NCI-H2227 (cell line): ENCODE measurements at regions not wholly inside any gene's neighbourhood (a gene's known extent, or its start where the extent isn't known, plus 50 kb on each side); places are given as distances from the start of the nearest gene placed in this dataset.
"Not testable (repeated sequence)": the region's sequence is repeated elsewhere in the genome, so short reads cannot be mapped to it uniquely, and the experiment has no call there.

Source experiments
- DNase-seq: peaks from one replicate; lab custom pipeline; 2025; ENCODE audit not compliant: unreplicated experiment; lab: John Stamatoyannopoulos, UW

DNA sequence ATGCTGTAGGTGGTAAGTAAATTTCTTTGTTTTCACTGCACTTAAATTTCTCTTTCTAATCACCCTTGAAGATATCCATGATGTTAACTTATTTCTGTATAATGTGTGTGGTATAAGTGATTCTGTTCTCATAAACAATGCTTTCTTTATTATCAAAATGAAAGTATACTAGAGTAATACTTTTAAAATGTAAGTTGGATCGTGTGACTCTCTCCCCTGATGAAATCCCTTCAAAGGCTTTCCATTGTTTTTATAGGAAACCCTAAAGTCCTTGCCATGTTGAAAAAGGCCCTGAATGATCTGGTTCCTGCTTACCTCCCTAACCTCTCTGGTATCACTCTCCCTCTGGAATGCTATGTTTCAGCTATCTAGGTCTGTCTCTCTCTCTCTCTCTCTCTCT lies 191.1 kb upstream of the LHX8 start:
- DNase-seq = no peak

DNA sequence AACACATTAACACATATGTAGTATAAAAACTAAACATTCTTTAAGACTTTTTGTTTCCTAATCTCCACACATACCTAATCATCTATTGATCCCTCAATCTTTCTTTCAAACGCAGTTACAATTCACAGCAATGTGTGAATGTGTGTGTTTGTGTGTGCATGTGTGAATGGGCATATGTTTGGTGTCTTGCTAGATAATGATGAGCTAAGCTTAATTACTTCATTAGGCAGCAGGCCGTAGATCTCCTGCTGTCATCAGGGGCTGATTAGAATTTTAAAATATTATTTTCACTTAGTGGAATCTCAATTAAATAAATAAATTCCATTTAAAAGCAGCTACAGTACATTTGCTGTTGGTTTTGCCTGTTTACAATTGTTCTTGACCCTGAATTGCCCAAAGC lies 187.8 kb upstream of the LHX8 start:
- no peak for DNase-seq

DNA sequence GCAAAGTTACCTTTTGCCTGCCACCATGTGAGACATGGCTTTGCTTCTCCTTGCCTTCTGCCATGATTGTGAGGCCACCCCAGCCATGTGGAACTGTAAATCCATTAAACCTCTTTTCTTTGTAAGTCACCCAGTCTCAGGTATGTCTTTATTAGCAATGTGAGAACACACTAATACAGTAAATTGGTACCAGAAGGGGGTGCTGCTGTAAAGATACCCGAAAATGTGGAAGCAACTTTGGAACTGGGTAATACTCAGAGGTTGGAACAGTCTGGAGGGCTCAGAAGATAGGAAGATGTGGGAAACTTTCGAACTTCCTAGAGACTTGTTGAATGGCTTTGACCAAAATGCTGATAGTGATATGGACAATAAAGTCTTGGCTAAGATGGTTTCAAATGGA lies 184.8 kb upstream of the LHX8 start:
- not testable (repeated sequence) for DNase-seq

DNA sequence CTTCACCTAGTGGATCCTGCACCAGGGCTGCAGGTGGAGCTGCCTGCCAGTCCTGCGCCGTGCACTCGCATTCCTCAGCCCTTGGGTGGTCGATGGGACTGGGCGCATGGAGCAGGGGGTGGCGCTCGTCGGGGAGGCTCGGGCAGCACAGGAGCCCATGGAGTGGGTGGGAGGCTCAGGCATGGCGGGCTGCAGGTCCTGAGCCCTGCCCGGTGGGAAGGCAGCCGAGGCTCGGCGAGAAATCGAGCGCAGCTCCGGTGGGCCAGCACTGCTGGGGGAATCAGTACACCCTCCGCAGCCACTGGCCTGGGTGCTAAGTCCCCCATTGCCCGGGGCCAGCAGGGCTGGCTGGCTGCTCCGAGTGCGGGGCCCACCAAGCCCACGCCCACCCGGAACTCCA lies 182.2 kb upstream of the LHX8 start:
- not testable (repeated sequence) for DNase-seq

DNA sequence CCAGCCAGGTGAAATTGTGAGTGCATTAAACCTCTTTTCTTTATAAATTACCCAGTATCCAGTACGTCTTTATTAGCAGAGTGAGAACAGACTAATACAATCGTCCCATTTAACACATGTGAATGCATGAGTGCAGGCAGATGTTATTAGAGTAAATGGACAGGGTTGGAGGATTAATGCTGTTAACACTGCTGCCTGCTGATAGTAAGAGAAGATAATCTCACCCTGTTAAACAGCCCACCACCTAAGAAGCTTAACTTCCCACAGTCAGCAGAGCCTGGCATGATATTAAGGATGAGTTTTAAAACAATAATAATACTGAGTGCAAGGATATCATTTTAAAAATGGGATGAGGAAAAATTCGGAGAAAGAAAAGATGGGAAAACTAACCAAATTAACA lies 181.4 kb upstream of the LHX8 start:
- DNase-seq = no peak

DNA sequence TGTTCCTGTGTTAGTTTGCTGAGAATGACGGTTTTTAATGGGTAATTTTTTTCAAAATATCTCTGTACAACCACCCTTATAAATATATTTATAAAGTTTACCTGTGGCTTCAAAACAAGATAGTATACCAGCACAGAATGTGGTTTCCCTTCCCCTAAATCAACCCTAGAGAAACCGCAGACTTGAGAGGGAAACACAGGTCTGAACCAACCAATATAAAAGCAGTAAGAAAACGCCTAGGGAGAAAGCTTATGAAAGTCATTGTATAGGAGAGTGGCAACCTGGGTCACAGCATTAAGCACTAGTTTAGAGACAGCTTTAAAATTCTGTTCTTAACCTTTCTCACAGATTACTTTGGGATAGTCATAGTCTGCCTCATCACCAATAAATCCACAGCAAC lies 180.6 kb upstream of the LHX8 start:
- no peak for DNase-seq

DNA sequence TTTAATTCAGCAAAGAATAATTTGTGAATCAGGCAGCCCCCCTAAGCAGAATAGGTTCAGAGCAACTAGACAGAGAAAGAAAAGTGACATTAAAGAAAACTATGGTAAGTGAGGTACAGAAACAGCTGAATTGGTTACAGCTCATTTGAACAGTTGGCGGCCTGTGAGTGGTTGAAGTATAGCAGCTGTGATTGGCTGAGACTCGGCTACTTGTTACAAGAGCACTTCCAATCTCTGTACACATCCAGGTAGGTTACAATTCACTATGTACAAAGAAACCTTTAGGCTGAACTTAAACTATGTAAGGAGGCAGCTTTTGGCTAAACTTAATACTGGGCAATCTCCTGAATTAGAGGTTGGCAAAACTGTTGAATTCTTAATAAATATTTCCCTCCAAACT lies 171.1 kb upstream of the LHX8 start:
- DNase-seq = no peak

DNA sequence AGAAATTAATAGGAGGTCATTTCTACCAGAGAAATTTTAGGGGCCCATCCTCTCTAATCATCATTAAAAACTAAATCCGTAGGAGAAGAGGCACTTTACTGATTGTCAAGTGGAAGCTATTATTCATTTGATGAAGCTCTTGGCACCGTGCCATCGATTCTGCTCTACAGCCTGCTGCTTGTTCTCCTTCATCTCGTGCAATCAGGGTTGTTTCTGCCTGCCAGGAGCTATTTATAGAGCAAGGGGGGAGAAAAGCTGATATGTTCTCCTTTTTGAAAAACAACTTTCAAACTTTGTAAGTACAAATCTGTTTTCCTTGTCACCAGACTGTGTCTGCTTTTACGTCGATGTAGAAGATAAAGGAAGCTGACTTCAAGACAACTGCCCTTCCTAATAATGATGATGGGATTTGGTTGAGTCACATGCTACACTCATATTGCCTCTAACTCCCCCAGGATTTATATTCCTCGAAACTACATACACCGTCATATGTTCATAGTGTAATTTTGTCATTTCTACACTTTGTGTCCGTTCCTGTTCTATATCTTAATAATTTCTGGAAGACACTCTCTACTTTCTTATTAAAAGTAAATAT lies 169.6 kb upstream of the LHX8 start:
- peak; percentile 2 for DNase-seq

DNA sequence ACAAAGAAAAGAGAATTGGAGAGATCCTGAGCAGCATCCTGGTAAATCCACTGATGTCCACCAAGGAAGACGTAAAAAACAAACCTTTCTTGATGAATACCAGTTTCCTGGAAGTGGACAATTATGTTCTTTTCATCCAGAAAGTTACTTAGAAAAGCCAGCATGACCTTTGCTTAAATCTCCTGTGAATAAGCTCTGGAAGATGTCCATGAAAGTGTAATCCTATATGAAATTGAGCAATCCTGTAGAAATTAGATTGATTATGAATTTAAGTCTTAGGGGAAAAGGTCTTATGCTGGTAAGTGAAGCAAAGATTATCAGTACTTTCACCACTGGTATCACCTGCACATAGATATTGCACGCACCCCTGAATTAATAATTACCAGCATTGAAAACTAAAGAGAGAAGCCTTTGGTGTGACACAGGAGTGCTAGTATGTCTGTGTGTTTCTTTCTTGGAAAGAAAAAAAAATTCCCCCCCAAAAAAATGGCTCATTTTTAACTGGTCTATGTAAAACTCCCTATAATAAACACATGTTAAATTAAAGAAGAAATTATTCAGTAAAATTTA lies 164.5 kb upstream of the LHX8 start:
- no peak for DNase-seq

DNA sequence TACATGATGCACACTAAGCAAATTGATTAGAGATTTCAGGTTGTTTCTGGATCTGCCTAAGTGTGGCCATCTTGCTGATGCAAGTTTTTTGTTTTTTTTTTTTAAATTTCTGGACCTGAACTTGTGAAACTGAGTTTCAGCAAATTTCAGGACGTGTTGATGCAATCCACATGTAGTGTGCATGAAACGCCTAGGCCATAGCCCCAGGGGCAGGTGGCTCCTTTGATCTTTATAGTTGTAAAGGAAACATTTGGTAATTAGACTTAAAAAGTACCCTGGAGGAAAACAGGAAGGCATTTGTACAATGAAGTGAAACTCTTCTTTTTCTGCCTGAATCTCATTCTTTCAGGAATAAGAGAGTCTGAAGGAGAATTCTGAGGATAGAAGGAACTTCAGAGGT lies 162.2 kb upstream of the LHX8 start:
- DNase-seq = no peak

DNA sequence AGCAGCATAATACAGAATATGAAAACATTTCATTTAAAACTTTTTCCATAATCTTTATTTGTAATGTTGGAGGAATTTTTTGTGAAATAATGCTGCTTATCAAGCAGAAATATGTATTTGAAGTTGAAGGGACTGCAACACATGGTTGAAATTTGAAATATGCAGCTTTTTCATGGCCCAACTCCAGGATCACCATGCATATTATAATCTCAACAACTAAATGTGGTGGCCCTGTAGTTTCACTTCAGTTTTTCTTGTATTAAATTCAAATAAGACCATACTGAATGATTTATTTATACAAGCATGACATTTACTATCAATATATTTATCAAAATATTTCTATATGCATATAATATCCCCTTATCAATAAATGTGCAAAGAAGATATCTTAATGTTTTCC lies 157.7 kb upstream of the LHX8 start:
- DNase-seq = no peak

DNA sequence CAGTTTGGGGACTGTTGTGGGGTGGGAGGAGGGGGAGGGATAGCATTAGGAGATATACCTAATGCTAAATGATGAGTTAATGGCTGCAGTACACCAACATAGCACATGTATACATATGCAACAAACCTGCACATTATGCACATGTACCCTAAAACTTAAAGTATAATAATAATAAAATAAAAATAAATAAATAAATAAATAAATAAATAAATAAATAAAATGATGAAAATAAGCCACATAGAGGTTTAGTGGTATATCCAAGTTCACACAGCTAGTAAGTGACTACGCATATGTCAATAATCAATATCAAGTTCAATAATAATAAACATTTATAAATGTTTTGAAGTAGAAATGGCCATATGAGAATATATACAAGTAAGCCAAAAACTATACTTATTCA lies 141.7 kb upstream of the LHX8 start:
- not testable (repeated sequence) for DNase-seq

DNA sequence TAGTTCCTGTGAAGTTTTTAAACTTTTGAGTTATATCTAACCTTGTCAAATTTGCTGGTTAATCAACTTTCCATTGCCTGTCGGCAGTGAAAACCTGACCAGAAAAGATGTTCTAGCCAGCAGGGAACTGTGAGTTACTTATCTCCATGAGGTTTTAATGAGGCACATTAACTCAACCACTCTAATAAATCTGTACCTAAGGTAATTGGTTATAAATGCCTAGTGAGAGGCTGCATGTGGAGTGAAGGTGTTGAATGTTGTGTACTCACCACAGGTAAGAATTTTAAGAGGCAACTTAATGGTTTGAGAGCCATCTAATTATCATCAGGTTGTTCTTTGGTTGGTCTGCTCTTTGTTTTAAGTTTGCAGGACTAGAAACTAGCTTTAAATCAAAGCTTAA lies 138.4 kb upstream of the LHX8 start:
- DNase-seq = no peak

DNA sequence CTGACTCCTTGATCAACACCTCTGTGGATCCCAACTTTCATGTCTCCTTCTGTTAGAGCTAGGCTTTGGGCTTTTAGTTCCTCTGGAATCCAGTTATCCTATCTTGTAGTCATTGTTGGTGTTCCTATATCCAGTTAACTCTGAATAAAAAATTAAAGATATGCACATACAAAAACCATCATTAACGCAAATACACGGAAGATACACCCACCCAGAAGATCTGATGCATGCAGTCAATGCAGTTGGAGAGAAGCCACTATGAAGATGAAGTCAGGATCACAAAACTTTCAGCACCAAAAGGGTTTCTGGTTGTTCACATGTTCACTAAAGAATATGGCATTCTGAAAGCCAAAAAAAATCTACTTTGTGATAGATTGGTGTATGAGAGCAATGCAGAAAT lies 123.6 kb upstream of the LHX8 start:
- DNase-seq = no peak

DNA sequence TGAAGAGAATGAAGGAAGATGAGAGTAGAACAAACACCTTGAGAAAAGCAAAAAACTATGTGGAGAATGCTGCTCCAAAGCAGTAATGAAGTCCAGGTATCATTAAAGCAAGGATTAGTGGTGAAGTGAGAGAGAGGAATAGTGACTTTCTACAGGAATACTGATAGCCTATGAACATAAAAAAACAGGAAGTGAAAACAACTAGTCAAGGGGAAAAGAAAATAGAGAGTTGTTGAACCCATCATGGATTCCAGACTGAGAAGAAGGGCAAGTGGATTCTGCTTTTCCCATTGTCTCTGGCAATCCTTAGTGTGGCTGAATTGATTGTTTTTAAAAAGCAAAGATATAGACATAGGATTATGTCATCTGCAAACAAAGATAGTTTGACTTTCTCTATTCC lies 119.9 kb upstream of the LHX8 start:
- DNase-seq = no peak

DNA sequence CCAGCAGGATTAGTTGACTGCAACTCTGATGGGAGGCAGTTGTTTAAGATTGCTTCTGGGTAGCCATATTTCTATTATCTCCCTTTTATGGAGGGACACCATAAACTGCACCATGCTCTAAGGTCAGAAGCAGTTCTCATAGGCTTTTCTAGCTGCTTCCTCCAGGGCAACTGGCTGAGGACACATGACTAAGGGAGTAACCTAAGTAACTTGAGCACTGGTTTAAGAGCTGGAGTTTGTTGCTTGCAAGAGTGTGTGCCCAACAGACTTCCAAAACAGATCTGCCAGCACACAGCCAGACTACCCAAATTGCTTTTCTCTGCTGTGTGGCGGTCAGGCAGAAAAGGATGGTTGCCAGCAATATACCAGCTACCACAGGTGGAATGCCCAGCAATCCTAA lies 111.2 kb upstream of the LHX8 start:
- DNase-seq = no peak

DNA sequence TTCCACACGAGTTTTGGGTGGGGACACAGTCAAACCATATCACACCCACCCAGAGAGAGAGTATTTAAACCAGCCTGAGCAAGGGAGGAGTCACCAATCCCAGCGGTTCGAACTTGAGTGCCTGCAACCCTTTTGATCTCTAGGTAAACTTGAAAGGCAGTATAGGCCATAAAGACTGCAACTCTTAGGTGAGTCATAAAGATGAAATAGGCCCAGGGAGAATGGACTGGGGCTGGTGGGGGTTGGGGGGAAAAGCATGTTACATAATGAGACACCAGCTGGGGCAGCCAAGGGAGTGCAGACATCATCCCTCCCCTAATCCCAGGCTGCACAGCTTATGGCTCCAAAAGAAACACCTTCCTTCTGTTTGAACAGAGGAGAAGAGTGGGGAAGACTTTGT lies 99.8 kb upstream of the LHX8 start:
- DNase-seq = no peak

DNA sequence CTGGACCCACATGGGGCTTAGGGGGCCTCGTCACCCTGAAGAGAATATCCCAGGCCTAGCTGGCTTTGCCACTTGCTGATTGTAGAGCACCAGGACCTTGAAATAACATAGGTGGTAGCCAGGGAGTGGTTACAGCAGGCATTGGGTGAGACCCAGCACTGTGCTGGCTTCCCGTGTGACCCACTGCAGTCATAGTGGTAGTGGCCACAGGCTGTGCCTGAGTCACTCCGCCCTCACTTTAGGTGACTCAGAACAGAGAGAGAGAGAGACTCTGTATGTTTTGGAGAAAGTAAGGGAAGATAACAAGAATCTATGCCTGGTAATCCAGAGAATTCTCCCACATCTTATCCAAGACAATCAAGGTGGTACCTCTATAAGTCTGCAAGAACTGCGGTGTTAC lies 98.7 kb upstream of the LHX8 start:
- no peak for DNase-seq

DNA sequence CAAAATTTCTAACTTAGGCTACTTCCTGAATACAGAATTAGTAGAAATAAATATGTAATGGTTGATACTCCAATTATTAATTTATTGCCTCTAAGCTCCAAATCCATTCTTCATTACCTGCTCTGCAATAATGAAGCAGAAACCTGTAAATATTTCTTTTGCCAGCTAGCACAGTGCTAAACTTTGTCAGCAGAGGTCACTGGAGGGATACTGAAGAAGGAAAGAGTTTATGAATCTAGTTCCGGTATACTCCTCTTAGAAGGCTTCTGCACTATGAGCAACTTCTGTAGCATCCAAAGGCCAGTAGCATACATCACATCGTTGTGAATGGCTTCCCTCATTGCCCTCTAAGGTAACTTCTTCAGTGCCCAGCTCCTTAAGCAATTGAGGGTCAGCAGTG lies 81.0 kb upstream of the LHX8 start:
- no peak for DNase-seq

DNA sequence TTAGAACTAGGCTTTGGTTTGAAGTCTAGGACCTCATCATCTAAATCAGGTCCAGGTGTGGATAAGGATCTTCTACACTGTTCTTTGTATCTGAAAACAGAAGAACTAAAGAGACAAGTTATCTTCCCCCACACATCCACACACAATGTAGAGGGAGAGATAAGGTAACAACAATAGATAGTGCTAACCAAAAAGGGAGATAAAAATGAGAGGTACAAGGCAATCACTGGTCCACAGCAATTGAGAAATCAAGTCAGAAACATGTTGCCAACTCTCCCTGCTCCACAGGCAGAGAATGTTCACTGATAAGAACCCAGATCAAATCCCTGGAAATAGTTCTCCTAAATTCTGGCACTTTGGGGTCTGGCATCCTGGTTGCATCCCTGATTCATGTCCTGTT lies 75.8 kb upstream of the LHX8 start:
- DNase-seq = no peak

DNA sequence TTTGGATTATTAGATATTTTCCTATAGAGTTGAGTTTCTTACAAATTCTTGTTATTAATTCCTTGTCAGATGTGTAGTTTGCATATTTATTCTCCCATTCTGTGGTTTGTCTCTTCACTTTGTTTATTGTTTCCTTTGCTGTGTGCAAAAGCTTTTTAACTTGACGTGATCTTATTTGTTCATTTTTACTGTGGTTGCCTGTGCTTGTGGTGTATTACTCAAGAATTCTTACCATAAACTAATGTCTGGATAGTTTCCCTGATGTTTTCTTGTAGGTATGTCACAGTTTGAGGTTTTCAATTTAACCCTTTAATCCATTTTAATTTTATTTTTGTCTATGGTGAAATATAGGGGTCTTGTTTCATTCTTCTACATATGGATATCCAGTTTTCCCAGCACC lies 72.1 kb upstream of the LHX8 start:
- no peak for DNase-seq

DNA sequence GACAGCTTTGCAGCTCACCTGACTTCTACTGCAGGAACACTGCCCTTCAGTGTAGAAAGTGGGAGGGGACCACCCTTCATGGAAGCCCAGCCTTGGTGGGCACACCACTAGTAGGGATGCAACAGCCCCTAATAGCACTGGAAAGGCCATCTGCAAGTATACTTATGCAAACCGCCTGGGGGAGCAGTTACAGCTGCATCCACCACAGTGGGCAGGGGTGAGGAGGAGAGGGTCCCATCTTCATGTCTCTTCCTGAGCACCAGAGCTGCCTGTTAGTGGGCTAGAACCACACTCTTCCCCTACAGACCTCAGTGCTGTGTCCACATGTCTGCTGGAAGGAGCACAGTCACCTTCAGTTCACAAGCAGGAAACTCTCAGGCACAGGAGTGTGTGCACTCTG lies 66.2 kb upstream of the LHX8 start:
- no peak for DNase-seq

DNA sequence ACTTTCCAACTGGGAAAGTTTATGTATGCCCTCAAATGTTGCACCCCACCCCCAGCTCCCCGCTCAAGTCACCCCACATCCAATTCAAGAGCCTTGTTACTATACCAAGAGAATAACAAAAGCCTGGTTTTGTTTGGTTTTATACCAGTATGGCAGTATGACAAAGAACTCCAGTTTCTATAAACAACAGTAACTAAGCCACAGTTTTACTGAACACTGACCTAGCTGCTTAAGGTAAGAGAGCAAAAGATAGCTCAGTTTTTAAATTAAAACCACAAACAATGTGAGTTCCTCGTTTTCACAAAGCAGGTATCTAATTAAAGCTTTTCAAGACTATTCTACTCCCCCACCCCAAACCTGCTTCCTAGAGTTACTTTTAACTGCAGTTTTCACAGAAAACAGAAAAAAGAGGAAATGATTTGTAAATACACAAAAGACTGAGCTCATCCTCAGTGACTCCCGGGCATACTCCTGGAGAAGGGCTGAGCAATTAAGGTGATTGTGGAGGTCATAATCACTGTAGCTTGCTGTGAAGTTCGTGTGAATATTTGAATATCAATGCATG lies 59.3 kb upstream of the LHX8 start:
- no peak for DNase-seq
